GM12892 (cell line): ENCODE measurements at regions not wholly inside any gene's neighbourhood (a gene's known extent, or its start where the extent isn't known, plus 50 kb on each side); places are given as distances from the start of the nearest gene placed in this dataset.

Experiments
- DNase-seq: peaks from one replicate; pipeline ENCODE4 v3.0.0; 2011; ENCODE audit not compliant: insufficient read length
- FAIRE-seq: peaks from 2 replicates; lab custom pipeline; 2011; peaks lifted over from hg19 to GRCh38; lab: Jason Lieb, UNC
- POLR2A ChIP-seq: IDR thresholded peaks from 2 replicates; pipeline ENCODE4 v1.6.1; 2011; ENCODE audit warnings: low read depth, low read length, control low read depth
- POLR2AphosphoS5 ChIP-seq: IDR thresholded peaks from 2 replicates; pipeline ENCODE4 v1.6.1; 2011; ENCODE audit warnings: low read depth, low read length, control low read depth
- TAF1 ChIP-seq: IDR thresholded peaks from 2 replicates; pipeline ENCODE4 v1.6.1; 2011; ENCODE audit warnings: low read depth, mild to moderate bottlenecking, control low read depth, low read length, borderline replicate concordance

DNA sequence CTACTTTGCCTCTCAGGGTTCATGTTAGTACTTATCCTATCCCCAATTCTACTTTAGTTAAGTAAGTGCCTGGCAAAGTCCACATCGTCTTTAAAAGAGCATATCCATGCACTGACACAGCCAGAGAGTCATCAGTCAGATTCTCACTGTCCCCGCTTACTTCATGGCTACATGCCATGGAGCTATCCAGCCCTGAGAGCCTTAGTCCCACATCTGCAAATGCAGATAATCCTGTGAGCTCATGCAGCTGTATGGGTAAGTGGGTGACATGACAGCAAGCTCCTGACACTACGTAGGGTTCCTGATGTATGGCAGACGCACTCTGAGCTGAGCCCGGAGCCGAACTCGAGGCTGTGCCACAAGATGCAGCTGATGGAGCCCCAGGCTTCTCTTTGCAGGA lies 661.5 kb downstream of the LIG4 start:
- FAIRE-seq (no peak), DNase-seq (no peak)
- no peak for TF ChIP-seq TAF1
- TF ChIP-seq POLR2AphosphoS5: no peak
- TF ChIP-seq POLR2A: no peak

DNA sequence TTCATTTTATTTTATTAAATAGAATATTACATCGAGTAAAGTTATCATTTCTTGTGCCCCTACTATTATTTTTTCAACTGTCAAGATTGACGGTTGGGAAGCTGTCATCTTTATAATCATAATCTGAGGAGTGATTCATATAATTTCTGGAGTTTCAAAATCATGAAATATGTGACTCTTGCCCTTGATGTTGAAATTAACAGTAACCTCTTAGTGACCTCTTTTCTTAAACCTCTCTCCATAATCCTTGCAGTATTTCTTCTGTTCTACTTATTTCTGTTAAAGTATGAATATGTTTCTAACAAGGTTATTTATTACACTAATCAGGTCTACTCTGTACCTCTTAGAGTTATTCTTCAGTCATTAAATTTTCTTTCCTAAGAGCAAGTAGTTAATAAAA lies 663.8 kb downstream of the LIG4 start:
- FAIRE-seq (no peak), DNase-seq (no peak)
- TF ChIP-seq POLR2AphosphoS5: no peak
- no peak for TF ChIP-seq POLR2A
- TF ChIP-seq TAF1: no peak

DNA sequence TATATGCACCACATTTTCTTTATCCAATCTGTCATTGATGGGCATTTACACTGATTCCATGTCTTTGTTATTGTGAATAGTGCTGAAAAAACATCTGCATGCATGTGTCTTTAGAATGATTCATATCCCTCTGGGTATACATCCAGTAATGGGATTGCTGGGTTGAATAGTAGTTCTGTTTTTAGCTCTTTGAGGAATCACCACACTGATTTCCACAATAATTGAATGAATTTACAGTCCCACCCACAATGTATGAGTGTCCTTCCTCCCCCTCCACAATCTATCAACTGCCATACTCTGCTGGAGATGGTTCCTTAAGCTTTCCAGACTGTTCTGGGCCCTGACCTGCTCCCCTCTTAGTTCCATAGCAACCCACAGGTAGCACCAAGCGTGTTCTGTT lies 667.0 kb downstream of the LIG4 start:
- FAIRE-seq (no peak), DNase-seq (no peak)
- TF ChIP-seq TAF1 (no peak), POLR2A (no peak), POLR2AphosphoS5 (no peak)

DNA sequence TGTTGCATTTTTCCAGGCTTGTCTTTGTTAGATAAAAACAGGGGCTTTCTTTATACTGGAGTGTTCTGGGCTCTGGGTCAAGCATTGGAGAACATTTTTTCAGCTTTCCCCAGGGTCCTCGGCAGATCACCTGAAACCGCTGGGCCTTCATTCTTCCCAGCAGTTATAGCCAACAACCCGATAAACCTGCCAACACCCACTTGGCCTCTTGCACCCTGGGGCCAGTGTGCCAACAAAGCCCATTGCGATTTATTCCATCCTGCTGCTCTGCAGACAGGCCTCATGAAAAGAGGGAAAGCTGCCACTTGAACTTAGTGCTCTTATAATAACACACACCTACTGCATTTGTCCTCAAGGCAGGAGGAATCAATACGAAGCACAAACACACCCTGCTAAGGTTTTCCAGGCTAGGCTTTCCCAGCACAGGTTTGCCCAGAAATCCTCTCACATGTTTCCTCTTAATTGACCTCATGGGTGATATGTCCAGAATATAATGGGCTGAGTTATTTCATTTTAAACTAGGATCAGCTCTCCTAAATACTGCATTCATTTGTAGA lies 669.3 kb downstream of the LIG4 start:
- no peak for TF ChIP-seq TAF1
- no peak for TF ChIP-seq POLR2AphosphoS5
- DNase-seq: no peak
- no peak for FAIRE-seq

DNA sequence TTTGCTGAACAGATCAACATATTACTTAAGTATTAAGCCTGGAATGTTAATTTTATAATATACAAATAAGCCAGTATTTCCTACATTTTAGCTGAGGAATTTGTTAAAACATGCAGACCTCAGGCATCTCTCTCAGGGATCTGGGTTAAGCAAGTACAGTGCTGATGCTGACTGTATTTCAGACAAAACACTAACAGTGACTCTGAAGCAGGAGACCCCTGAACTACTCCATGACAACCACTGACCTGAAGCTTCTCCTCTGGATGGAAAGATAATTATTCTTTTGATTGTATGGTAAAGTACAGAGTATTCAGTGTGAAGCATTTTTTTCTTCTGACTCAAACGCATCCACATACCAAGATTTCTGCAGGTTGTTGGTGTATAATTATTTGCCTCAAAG lies 680.8 kb downstream of the LIG4 start:
- no peak for DNase-seq
- FAIRE-seq: no peak

DNA sequence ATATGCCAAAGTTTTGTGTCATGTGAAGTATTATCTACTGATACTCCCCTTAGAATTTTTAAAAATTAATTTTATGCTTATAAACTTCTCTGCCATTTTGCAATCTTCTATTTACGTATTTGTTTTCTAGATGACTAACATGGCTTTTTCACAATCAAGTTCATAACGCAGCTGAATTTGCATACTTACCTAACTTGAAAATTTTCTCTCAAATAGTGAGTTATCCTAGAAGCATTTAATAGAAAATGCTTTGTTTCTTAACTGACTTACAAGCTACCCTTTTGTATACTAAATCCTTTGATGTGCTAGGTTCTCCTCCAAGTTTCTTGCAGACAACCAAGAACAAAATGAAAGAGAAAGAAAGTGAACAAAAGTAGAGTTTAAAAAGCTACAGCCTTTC lies 683.5 kb downstream of the LIG4 start:
- DNase-seq (no peak), FAIRE-seq (no peak)
- no peak for TF ChIP-seq POLR2AphosphoS5
- TF ChIP-seq TAF1: no peak
- TF ChIP-seq POLR2A: no peak

More for the DNA sequence above, 680.8 kb downstream of the LIG4 start:
- TF ChIP-seq TAF1 (no peak), POLR2A (no peak), POLR2AphosphoS5 (no peak)

DNA sequence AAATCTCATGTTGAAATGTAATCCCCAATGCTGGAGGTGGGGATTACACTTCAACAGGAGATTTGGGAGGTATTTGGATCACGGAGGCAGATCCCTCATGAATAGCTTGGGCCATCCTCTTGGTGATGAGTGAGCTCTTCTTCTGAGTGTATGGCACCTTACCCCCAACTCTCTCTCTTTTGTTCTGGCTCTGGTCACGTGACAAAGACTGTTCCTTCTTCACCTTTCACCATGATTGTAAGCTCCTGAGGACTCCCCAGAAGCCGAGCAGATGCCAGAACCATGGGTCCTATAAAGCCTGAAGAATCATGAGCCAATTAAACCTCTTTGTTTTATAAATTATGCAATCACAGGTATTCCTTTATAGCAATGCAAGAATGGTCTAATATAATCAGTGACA lies 684.2 kb downstream of the LIG4 start:
- FAIRE-seq (no peak), DNase-seq (no peak)
- TF ChIP-seq POLR2AphosphoS5 (no peak), TAF1 (no peak), POLR2A (no peak)

DNA sequence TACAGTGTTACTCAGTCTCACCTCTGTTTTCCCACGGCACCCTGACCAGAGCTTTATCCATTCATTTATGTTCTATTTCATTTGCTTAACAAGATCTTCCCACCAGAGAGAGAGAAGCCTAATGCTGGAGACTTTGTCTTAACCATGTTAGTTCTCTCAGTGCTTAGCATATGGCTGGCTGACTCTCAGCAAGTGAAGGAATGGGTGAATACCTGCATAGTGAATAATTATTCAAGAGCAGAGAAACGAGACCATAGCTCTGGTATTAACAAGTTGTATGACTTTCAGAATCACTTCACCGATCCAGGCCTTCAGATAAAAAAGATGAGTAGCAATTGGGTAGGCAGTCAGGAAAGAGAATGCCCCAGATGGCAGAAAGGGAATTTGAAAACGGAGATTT lies 686.3 kb downstream of the LIG4 start:
- FAIRE-seq (no peak), DNase-seq (no peak)
- TF ChIP-seq POLR2AphosphoS5 (no peak), TAF1 (no peak), POLR2A (no peak)

DNA sequence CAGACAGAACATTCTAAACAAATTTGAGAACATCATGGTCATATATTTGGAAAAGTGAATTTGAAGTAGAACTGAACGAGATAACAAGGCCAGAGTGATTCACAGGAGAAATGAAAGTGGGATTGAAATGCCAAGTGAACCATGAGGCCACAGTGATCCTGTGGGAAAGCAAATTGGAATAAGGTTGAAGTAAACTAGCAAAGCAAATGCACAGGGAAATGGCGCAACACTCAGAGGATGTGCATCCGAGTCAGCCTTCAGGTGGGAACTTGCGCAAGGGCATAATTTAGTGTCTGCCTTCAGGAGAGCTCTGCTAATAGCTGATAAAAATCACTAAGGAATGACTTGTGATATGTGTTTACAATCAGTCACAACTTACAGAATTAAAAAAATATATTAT lies 696.6 kb downstream of the LIG4 start:
- no peak for FAIRE-seq
- TF ChIP-seq POLR2A (no peak), POLR2AphosphoS5 (no peak), TAF1 (no peak)
- no peak for DNase-seq

DNA sequence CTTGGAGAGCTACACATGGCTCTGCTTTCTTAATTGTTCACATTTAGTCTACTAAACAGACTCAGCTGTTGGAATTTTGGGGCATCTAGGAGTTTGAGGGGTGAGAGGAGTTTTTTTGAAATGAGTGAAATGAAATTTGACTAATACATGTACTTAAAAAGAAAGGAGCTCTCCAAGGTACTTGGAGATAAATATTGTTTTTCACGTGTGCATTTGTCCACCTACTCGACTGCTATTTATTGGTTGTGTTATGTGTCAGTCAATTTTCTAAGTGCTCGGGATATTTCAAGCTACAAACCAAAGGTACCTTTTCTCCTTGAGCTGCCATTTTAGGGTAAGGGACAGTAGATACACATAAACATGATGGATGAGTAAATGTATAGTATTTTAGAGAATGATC lies 697.0 kb downstream of the LIG4 start:
- TF ChIP-seq POLR2A (no peak), TAF1 (no peak), POLR2AphosphoS5 (no peak)
- FAIRE-seq: no peak
- no peak for DNase-seq

DNA sequence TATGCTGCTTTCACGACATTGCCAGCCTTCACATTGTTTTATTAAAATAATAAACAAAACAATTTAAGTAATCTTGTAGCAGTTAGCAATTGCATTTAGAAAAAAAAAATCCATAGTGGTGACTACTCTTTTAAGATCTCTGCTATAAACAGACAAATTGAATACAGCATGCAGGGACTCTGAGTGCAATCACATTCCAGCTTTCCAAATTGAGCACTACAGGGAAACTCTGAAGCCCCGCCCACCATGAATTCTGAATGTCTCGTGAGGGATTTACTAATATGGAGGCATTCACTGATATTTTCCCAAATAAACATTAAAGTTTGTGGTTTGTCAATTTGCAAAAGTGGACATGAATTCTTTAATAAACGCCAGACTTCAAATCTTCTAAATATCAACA lies 698.8 kb downstream of the LIG4 start:
- no peak for DNase-seq
- TF ChIP-seq POLR2AphosphoS5: no peak
- TF ChIP-seq POLR2A: no peak
- no peak for FAIRE-seq

DNA sequence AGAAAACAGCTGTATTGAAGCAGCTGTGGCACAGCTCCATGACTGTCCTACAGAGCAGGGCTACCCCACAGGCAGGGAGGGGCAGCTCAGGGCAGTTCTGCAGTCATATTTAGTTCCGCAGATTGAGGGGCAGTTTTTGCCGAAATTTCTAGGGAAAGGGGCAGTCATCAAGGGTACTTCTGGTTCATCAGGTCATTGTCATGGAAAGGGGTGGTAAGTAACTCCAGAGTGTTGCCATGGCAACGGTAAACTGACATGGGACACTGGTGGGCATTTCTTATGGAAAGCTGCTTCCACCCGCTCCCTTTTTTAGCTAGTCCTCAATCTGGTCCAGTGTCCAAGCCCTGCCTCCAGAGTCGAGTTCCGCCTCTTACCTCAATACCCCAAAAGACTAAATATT lies 702.8 kb downstream of the LIG4 start:
- no peak for TF ChIP-seq POLR2A
- TF ChIP-seq TAF1: no peak
- no peak for TF ChIP-seq POLR2AphosphoS5
- no peak for DNase-seq
- no peak for FAIRE-seq

DNA sequence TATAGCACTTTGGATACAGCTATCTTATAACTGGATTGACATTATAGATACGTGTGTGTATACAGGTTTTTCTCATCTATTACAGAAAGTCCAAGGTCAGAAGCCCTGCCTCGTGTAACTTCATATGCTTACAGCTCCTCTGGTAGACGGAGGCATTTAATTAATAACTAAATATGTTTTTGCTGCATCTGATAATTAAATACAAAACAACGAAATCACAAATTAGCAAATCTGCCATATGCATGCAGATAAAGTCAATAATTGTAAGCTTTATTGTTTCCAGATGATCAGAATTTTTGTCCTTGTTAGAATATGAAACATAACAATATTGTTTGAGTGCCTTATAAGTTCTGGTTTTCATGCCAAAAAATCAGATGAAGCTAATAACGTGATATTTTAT lies 717.7 kb downstream of the LIG4 start:
- DNase-seq (no peak), FAIRE-seq (no peak)
- TF ChIP-seq POLR2A: no peak
